Ovary (tissue), 3 donors: ENCODE measurements at regions not wholly inside any gene's neighbourhood (a gene's known extent, or its start where the extent isn't known, plus 50 kb on each side); places are given as distances from the start of the nearest gene placed in this dataset.

Source experiments
- EP300 ChIP-seq: sonication (generic); formaldehyde crosslinking; IDR thresholded peaks from one replicate; pipeline ENCODE4 v1.6.1; 2017; ENCODE audit warnings: antibody characterized with exemption
- TF ChIP-seq, protein P1 (sequence below), 3 donors: fragments of 450-650 bp in 2 of 3; fragments of 200-600 bp in 1 of 3; IDR thresholded peaks; one replicate each; pipeline versions ENCODE4 v1.5.1 to v1.8.0; 2016 to 2022; ENCODE audit warnings: antibody characterized with exemption in 3 of 3, mild to moderate bottlenecking in 1 of 3
- donor health status: DM: no; HTN: no; CAD: no.

GRCh38 chr21:35316456-35316855 is 267.4 kb upstream of the RUNX1 start:
- TF ChIP-seq, protein P1, sequence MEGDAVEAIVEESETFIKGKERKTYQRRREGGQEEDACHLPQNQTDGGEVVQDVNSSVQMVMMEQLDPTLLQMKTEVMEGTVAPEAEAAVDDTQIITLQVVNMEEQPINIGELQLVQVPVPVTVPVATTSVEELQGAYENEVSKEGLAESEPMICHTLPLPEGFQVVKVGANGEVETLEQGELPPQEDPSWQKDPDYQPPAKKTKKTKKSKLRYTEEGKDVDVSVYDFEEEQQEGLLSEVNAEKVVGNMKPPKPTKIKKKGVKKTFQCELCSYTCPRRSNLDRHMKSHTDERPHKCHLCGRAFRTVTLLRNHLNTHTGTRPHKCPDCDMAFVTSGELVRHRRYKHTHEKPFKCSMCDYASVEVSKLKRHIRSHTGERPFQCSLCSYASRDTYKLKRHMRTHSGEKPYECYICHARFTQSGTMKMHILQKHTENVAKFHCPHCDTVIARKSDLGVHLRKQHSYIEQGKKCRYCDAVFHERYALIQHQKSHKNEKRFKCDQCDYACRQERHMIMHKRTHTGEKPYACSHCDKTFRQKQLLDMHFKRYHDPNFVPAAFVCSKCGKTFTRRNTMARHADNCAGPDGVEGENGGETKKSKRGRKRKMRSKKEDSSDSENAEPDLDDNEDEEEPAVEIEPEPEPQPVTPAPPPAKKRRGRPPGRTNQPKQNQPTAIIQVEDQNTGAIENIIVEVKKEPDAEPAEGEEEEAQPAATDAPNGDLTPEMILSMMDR (IDR thresholded peaks at IDR 0.05), result no peak
- TF ChIP-seq EP300, result no peak
